Forelimb muscle (tissue), 1 donor: ENCODE measurements at regions not wholly inside any gene's neighbourhood (a gene's known extent, or its start where the extent isn't known, plus 50 kb on each side); places are given as distances from the start of the nearest gene placed in this dataset.

Experiments used
- DNase-seq: peaks from one replicate; pipeline ENCODE4 v3.0.0-alpha.2; 2013; ENCODE audit warnings: low read depth

GRCh38 chr4:138689593-138689992 is 326.0 kb upstream of the NOCT start:
- DNase-seq: no peak

GRCh38 chr4:138689187-138689586 is 326.4 kb upstream of the NOCT start:
- DNase-seq: no peak

- DNase-seq: no peak
Observed at GRCh38 chr4:138688408-138689085, 327.0 kb upstream of the NOCT start.

- DNase-seq: no peak
Observed at GRCh38 chr4:138686106-138686835, 329.3 kb upstream of the NOCT start.

- no peak for DNase-seq
Observed at GRCh38 chr4:138685316-138685715, 330.3 kb upstream of the NOCT start.

- peak; percentile 77 for DNase-seq
Observed at GRCh38 chr4:138680989-138681604, 334.5 kb upstream of the NOCT start.

GRCh38 chr4:138680256-138680655 is 335.3 kb upstream of the NOCT start:
- DNase-seq: no peak

GRCh38 chr4:138678985-138679746 is 336.4 kb upstream of the NOCT start:
- no peak for DNase-seq

- no peak for DNase-seq
Observed at GRCh38 chr4:138677748-138678147, 337.8 kb upstream of the NOCT start.

- no peak for DNase-seq
Observed at GRCh38 chr4:138677212-138677611, 338.4 kb upstream of the NOCT start.

GRCh38 chr4:138675685-138676084 is 339.9 kb upstream of the NOCT start:
- no peak for DNase-seq

GRCh38 chr4:138674209-138674608 is 341.4 kb upstream of the NOCT start:
- DNase-seq: no peak

- no peak for DNase-seq
Observed at GRCh38 chr4:138673053-138673452, 342.5 kb upstream of the NOCT start.

- DNase-seq: no peak
Observed at GRCh38 chr4:138672393-138672976, 343.1 kb upstream of the NOCT start.

- no peak for DNase-seq
Observed at GRCh38 chr4:138671606-138672084, 343.9 kb upstream of the NOCT start.

- DNase-seq: no peak
Observed at GRCh38 chr4:138671106-138671505, 344.5 kb upstream of the NOCT start.

GRCh38 chr4:138670681-138671080 is 344.9 kb upstream of the NOCT start:
- no peak for DNase-seq

- DNase-seq: no peak
Observed at GRCh38 chr4:138669479-138670315, 345.9 kb upstream of the NOCT start.

- DNase-seq: no peak
Observed at GRCh38 chr4:138668309-138668708, 347.3 kb upstream of the NOCT start.

GRCh38 chr4:138666366-138666765 is 349.2 kb upstream of the NOCT start:
- DNase-seq: no peak

- DNase-seq: no peak
Observed at GRCh38 chr4:138665851-138666250, 349.7 kb upstream of the NOCT start.
